A673 (cell line): ENCODE measurements at regions not wholly inside any gene's neighbourhood (a gene's known extent, or its start where the extent isn't known, plus 50 kb on each side); places are given as distances from the start of the nearest gene placed in this dataset.

Source experiments
- BruUV-seq: library from RNA; stranded (reverse); fragments of 400-500 nt; replicated peaks from 2 replicates; lab custom pipeline; 2021; lab: Mats Ljungman, UMichigan
- CTCF ChIA-PET: fragments of 300-600 bp; sonication (Branson Sonifier 250); formaldehyde crosslinking; loops from one replicate; lab custom pipeline; 2022; ENCODE audit warnings: antibody characterized with exemption; lab: Charles Lee
- POLR2A ChIA-PET: fragments of 300-600 bp; sonication (Branson Sonifier 250); formaldehyde crosslinking; loops from one replicate; lab custom pipeline; 2022; ENCODE audit warnings: antibody characterized with exemption; ENCODE audit not compliant: low non-redundant PET; lab: Charles Lee
- DNase-seq: peaks from one replicate; pipeline ENCODE4 v3.0.0-alpha.2; 2015; ENCODE audit warnings: low spot score
- H3K27ac ChIP-seq: fragments of 200-600 bp; sonication (generic); 2 replicates; pipeline ENCODE4 v1.5.1; 2016; ENCODE audit warnings: mixed run types, low read depth, mild to moderate bottlenecking, mixed read lengths, antibody characterized with exemption, low read length; ENCODE audit not compliant: poor library complexity, severe bottlenecking
- H3K27me3 ChIP-seq: fragments of 200-600 bp; sonication (generic); replicated peaks from 2 replicates; pipeline ENCODE4 v1.6.1; 2017; ENCODE audit warnings: mixed run types, low read depth, mild to moderate bottlenecking, mixed read lengths, antibody characterized with exemption, low read length; ENCODE audit not compliant: insufficient read depth, poor library complexity
- H3K36me3 ChIP-seq: fragments of 200-600 bp; sonication (generic); 2 replicates; pipeline ENCODE4 v1.6.1; 2016; ENCODE audit warnings: mixed run types, mild to moderate bottlenecking, mixed read lengths, antibody characterized with exemption, low read length; ENCODE audit not compliant: insufficient read depth, poor library complexity, severe bottlenecking
- H3K4me1 ChIP-seq: fragments of 200-600 bp; sonication (generic); 2 replicates; pipeline ENCODE4 v1.6.1; 2017; ENCODE audit warnings: mixed run types, mild to moderate bottlenecking, mixed read lengths, antibody characterized with exemption, low read length; ENCODE audit not compliant: insufficient read depth, poor library complexity, severe bottlenecking
- H3K4me3 ChIP-seq: fragments of 200-600 bp; sonication (generic); 2 replicates; pipeline ENCODE4 v1.5.1; 2016; ENCODE audit warnings: low read depth, mixed run types, mild to moderate bottlenecking, mixed read lengths, low read length; ENCODE audit not compliant: poor library complexity, severe bottlenecking
- H3K9me3 ChIP-seq: fragments of 200-600 bp; sonication (generic); 2 replicates; pipeline ENCODE4 v1.6.1; 2016; ENCODE audit warnings: mixed run types, low read depth, mild to moderate bottlenecking, mixed read lengths, antibody characterized with exemption, low read length; ENCODE audit not compliant: poor library complexity, severe bottlenecking
- EZH2 ChIP-seq: fragments of 200-600 bp; sonication (generic); IDR thresholded peaks from 2 replicates; pipeline ENCODE4 v1.6.1; 2017; ENCODE audit warnings: borderline replicate concordance, low read depth, mild to moderate bottlenecking, mixed read lengths, antibody characterized with exemption, low read length; ENCODE audit not compliant: poor library complexity, severe bottlenecking
- intact Hi-C: fragments of 100-400 bp; cut with micrococcal nuclease; formaldehyde crosslinking; loops from one replicate; pipeline ENCODE4 v1.10.0; 2022; ENCODE audit not compliant: unreplicated experiment
- TF ChIP-seq, protein P1 (sequence below): fragments of 300-800, 200-600 bp; sonication (generic); conservative IDR thresholded peaks from 2 replicates; pipeline ENCODE4 v1.5.1; 2017; ENCODE audit warnings: low read depth, mild to moderate bottlenecking, antibody characterized with exemption, low read length, moderate library complexity, mixed read lengths

DNA sequence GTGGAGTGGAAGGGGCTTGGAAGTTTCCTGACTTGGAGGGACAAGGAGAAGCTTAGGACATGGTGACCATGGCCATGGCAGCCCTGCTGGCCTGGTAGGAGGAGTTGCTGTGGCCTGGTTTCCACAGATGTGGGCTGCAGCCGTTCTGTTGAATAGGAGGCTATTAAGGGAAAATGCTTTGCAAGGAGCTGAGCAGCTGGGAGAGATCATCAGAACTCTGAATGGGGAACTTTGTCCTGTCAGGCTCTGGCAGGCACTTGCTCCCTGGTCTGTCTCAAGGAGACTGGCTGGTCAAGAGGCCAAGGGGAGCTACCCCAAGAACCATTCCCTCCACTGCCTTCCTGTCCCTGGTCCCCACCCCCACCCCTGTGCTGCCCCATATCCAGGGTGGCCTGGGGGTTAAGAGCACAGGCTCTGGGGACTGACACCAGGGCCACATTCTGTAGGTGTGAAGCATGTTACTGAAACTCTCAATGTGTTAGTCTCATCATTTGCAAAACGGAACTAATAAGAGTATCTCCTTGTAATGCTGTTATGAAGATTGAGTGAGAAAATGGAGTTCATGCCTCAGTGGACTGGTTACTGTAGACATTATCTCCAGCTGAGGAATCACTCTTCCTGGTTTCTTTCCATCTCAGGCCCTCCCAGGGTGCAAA lies 84.0 kb upstream of the ARAP3 start:
- Histone ChIP-seq H3K4me1 (no peaks in the 10 kb centered on the region), H3K27me3 (peaks cover 21% of the 10 kb centered on the region), H3K9me3 (no peaks in the 10 kb centered on the region), H3K4me3 (no peak overlapping the region), H3K27ac (no peak overlapping the region), H3K36me3 (no peaks in the 10 kb centered on the region)
- BruUV-seq = no TSS peak
- CTCF ChIA-PET = no interaction called here
- no peak for DNase-seq
- intact Hi-C loops = no loop called here
- POLR2A ChIA-PET = no interaction called here
- no peak for TF ChIP-seq EZH2
- TF ChIP-seq, protein P1, sequence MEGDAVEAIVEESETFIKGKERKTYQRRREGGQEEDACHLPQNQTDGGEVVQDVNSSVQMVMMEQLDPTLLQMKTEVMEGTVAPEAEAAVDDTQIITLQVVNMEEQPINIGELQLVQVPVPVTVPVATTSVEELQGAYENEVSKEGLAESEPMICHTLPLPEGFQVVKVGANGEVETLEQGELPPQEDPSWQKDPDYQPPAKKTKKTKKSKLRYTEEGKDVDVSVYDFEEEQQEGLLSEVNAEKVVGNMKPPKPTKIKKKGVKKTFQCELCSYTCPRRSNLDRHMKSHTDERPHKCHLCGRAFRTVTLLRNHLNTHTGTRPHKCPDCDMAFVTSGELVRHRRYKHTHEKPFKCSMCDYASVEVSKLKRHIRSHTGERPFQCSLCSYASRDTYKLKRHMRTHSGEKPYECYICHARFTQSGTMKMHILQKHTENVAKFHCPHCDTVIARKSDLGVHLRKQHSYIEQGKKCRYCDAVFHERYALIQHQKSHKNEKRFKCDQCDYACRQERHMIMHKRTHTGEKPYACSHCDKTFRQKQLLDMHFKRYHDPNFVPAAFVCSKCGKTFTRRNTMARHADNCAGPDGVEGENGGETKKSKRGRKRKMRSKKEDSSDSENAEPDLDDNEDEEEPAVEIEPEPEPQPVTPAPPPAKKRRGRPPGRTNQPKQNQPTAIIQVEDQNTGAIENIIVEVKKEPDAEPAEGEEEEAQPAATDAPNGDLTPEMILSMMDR = no peak

DNA sequence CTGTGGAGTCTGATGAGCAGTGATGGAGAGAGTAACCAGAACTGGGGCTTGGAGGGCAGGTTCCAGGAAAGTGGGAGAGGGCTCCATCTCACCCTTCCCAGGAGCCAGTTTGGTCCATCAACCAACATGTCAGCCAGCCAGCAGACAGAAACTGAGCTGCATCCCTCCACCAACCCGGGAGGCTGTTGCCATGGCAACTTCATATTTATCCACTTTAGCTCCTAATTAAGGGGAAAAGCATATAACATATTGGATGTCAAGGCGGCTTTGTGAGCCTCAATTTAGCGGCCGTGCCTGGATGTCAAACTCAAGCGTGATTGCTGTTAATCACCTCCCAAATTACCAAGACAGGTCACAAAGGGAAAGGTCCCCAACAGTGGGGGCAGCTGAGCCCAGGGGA lies 81.5 kb upstream of the ARAP3 start:
- DNase-seq = no peak
- POLR2A ChIA-PET = no interaction called here
- no peak for TF ChIP-seq EZH2
- TF ChIP-seq, protein P1 = no peak
- no peaks in the 10 kb centered on the region for H3K4me1 ChIP-seq
- H3K9me3 ChIP-seq = no peaks in the 10 kb centered on the region
- H3K27me3 ChIP-seq = peaks cover 27% of the 10 kb centered on the region
- CTCF ChIA-PET = interaction anchor here (1.1 kb wide), 1 partner anchor 115 kb away, joined by 3 read pairs; no protein-coding TSS in a partner anchor
- H3K4me3 ChIP-seq = no peak overlapping the region
- BruUV-seq = no TSS peak
- intact Hi-C loops = no loop called here
- no peaks in the 10 kb centered on the region for H3K36me3 ChIP-seq
- no peak overlapping the region for H3K27ac ChIP-seq

- Histone ChIP-seq H3K27me3 (peaks cover 27% of the 10 kb centered on the region), H3K9me3 (no peaks in the 10 kb centered on the region), H3K4me3 (no peak overlapping the region), H3K27ac (no peak overlapping the region), H3K4me1 (no peaks in the 10 kb centered on the region), H3K36me3 (no peaks in the 10 kb centered on the region)
- no peak for DNase-seq
- TF ChIP-seq EZH2 = no peak
- TF ChIP-seq, protein P1 = no peak
- BruUV-seq = no TSS peak
- ChIA-PET POLR2A (no interaction called here), CTCF (interaction anchor here (1.1 kb wide), 1 partner anchor 116 kb away, joined by 3 read pairs; no protein-coding TSS in a partner anchor)
- intact Hi-C loops = no loop called here
Observed at GRCh38 chr5:141762790-141763368, 80.8 kb upstream of the ARAP3 start.
